ENCODE measurements at regions not wholly inside any gene's neighbourhood (a gene's known extent, or its start where the extent isn't known, plus 50 kb on each side); places are given as distances from the start of the nearest gene placed in this dataset.

GRCh38 chr5:107304684-107305083 lies 366.1 kb downstream of the EFNA5 start:
- Histone ChIP-seq H3K9ac (ENCODE audit: low read length) (no peak overlapping the region), H3K79me2 (ENCODE audit: insufficient read depth, low read length) (no peaks in the 10 kb centered on the region), H4K20me1 (ENCODE audit: insufficient read depth, low read length) (no peaks in the 10 kb centered on the region), H2AFZ (ENCODE audit: low read length) (no peak overlapping the region), H3K27me3 (ENCODE audit: insufficient read depth, low read length) (no peaks in the 10 kb centered on the region), H3K9me2 (ENCODE audit: low read depth, low read length) (no peaks in the 10 kb centered on the region), H3F3A (ENCODE audit: insufficient read depth, low read length) (no peaks in the 10 kb centered on the region), H3K9me3 (ENCODE audit: low read length) (no peaks in the 10 kb centered on the region), H3K4me1 (ENCODE audit: insufficient read depth, low read length, severe bottlenecking) (peaks cover 5% of the 10 kb centered on the region), H3K4me3 (ENCODE audit: low read depth, low read length, poor library complexity, severe bottlenecking) (no peak overlapping the region), H3K36me3 (ENCODE audit: insufficient read depth, low read length) (no peaks in the 10 kb centered on the region), H3K27ac (ENCODE audit: low read depth, low read length, poor library complexity, severe bottlenecking) (no peak overlapping the region), H3K4me2 (ENCODE audit: low read length) (no peak overlapping the region)
- TF ChIP-seq EZH2 (IDR thresholded peaks at IDR 0.05; ENCODE audit: borderline replicate concordance, low read length) (no peak), CTCF (IDR thresholded peaks at IDR 0.05; ENCODE audit: low read length) (no peak)

GRCh38 chr5:107303171-107303968 lies 367.4 kb downstream of the EFNA5 start:
- Histone ChIP-seq H3K4me1 (ENCODE audit: insufficient read depth, low read length, severe bottlenecking) (peaks cover 5% of the 10 kb centered on the region), H3K79me2 (ENCODE audit: insufficient read depth, low read length) (no peaks in the 10 kb centered on the region), H3K27me3 (ENCODE audit: insufficient read depth, low read length) (no peaks in the 10 kb centered on the region), H3K4me2 (ENCODE audit: low read length) (no peak overlapping the region), H3F3A (ENCODE audit: insufficient read depth, low read length) (no peaks in the 10 kb centered on the region), H2AFZ (ENCODE audit: low read length) (no peak overlapping the region), H3K36me3 (ENCODE audit: insufficient read depth, low read length) (no peaks in the 10 kb centered on the region), H3K4me3 (ENCODE audit: low read depth, low read length, poor library complexity, severe bottlenecking) (no peak overlapping the region), H3K9me2 (ENCODE audit: low read depth, low read length) (no peaks in the 10 kb centered on the region), H4K20me1 (ENCODE audit: insufficient read depth, low read length) (no peaks in the 10 kb centered on the region), H3K27ac (ENCODE audit: low read depth, low read length, poor library complexity, severe bottlenecking) (no peak overlapping the region), H3K9me3 (ENCODE audit: low read length) (no peaks in the 10 kb centered on the region), H3K9ac (ENCODE audit: low read length) (no peak overlapping the region)
- TF ChIP-seq EZH2 (IDR thresholded peaks at IDR 0.05; ENCODE audit: borderline replicate concordance, low read length): no peak
- no peak for TF ChIP-seq CTCF (IDR thresholded peaks at IDR 0.05; ENCODE audit: low read length)

- TF ChIP-seq CTCF (IDR thresholded peaks at IDR 0.05; ENCODE audit: low read length): no peak
- no peak for TF ChIP-seq EZH2 (IDR thresholded peaks at IDR 0.05; ENCODE audit: borderline replicate concordance, low read length)
- Histone ChIP-seq H3K9me3 (ENCODE audit: low read length) (no peaks in the 10 kb centered on the region), H3K4me3 (ENCODE audit: low read depth, low read length, poor library complexity, severe bottlenecking) (no peak overlapping the region), H3K9me2 (ENCODE audit: low read depth, low read length) (no peaks in the 10 kb centered on the region), H2AFZ (ENCODE audit: low read length) (no peak overlapping the region), H3K9ac (ENCODE audit: low read length) (no peak overlapping the region), H3K4me1 (ENCODE audit: insufficient read depth, low read length, severe bottlenecking) (peaks cover 5% of the 10 kb centered on the region), H3K79me2 (ENCODE audit: insufficient read depth, low read length) (no peaks in the 10 kb centered on the region), H3F3A (ENCODE audit: insufficient read depth, low read length) (no peaks in the 10 kb centered on the region), H3K27ac (ENCODE audit: low read depth, low read length, poor library complexity, severe bottlenecking) (no peak overlapping the region), H3K4me2 (ENCODE audit: low read length) (no peak overlapping the region), H4K20me1 (ENCODE audit: insufficient read depth, low read length) (no peaks in the 10 kb centered on the region), H3K27me3 (ENCODE audit: insufficient read depth, low read length) (no peaks in the 10 kb centered on the region), H3K36me3 (ENCODE audit: insufficient read depth, low read length) (no peaks in the 10 kb centered on the region)
Observed at GRCh38 chr5:107302441-107302840, 368.3 kb downstream of the EFNA5 start.
